Gastrocnemius medialis (tissue), 4 donors: ENCODE measurements at regions not wholly inside any gene's neighbourhood (a gene's known extent, or its start where the extent isn't known, plus 50 kb on each side); places are given as distances from the start of the nearest gene placed in this dataset.

Experiments used
- CTCF ChIP-seq, 5 experiments: fragments of 450-650 bp in 3 of 5; fragments of 200-600 bp in 2 of 5; sonication (generic) in 2 of 5; IDR thresholded peaks in 4 of 5; conservative IDR thresholded peaks in 1 of 5; 1 replicate in 4 of 5; 2 replicates in 1 of 5; pipeline ENCODE4 v1.5.1; 2016 to 2019; ENCODE audit warnings: antibody characterized with exemption in 5 of 5, mild to moderate bottlenecking in 3 of 5, moderate library complexity in 3 of 5
- POLR2A ChIP-seq, 2 donors: fragments of 450-650 bp; IDR thresholded peaks; one replicate each; pipeline ENCODE4 v1.6.1; 2017; ENCODE audit warnings: antibody characterized with exemption in 2 of 2, mild to moderate bottlenecking in 2 of 2, moderate library complexity in 2 of 2

- TF ChIP-seq CTCF (IDR thresholded peaks at IDR 0.05 in 4 of 5, conservative IDR thresholded peaks at IDR 0.05 in 1 of 5) (no peak), POLR2A (IDR thresholded peaks at IDR 0.05) (no peak)
Observed at GRCh38 chr1:170296642-170297041, 150.9 kb downstream of the NTMT2 start.
